Stimulated activated CD8-positive, alpha-beta memory T cell treated with anti-CD3 and anti-CD28 coated beads, Interleukin-15, amount 100 ng/mL, for 48 hours (primary cell): ENCODE measurements at regions not wholly inside any gene's neighbourhood (a gene's known extent, or its start where the extent isn't known, plus 50 kb on each side); places are given as distances from the start of the nearest gene placed in this dataset.

Source experiments
- DNase-seq, 2 donors: peaks; one replicate each; pipeline ENCODE4 v3.0.0-alpha.2; 2020; ENCODE audit warnings: low read depth in 2 of 2

DNA sequence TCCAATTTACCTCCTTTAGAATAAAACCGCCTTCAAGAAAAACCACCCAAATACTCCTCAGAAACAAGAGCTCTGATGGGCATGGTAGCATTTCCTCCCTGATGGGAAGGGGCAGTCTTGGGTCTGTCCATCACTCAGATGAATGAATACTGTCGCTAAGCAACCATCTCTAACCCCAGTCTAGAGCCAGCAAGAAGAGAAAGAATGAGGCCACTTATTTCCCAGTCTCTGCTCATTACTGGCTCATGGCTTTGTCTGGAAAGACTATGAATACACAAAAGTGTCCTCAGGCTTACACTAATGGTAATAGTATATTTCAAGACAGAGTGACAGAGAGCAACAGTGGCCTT is 51.0 kb upstream of the F3 start:
- DNase-seq: no peak

DNA sequence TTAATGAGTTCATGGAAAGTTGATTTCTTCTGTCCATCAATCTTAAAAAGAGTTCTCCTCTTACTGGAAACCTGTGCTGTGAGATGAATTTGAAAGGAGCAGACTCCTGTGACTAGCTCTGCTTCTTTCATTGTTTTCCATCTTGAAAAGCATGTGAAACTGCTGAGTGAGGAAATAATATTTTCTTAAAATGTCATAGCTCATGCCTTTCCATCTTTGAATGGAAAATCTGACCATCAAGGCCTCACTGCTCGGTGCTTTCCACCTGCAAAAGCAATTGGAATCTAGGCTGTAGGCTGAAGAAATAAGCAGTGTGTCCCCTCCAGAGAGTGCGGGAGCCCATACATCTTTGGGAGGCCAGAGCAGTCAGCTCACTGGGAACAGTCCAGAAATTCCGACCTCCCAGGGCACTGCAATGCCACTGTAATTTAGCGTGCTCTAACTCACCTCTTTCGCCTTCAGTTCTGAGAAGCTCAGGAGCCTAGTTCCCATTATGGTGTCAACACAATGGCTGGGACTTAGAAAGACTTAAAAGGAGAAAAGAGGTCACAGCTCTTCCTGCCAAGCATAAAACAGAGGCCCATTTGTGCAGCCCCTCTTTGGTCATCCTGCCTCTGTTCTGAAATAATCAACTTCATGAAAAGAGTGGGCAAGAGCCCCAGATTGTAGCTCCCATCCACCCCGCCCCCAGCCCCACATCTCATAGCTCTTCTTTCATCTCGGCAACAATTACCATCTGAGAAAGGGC is 50.4 kb upstream of the F3 start:
- no peak for DNase-seq
